Inferior parietal cortex (tissue), 1 donor: ENCODE measurements at regions not wholly inside any gene's neighbourhood (a gene's known extent, or its start where the extent isn't known, plus 50 kb on each side); places are given as distances from the start of the nearest gene placed in this dataset.

ENCODE experiments used
- DNase-seq: peaks from one replicate; pipeline ENCODE4 v3.0.0-alpha.2; 2016; ENCODE audit errors: extremely low spot score

- DNase-seq = no peak
Measured at GRCh38 chr7:118079369-118079768, 104.6 kb upstream of the LSM8 start.

GRCh38 chr7:118080947-118081346, 103.0 kb upstream of the LSM8 start:
- no peak for DNase-seq

DNA sequence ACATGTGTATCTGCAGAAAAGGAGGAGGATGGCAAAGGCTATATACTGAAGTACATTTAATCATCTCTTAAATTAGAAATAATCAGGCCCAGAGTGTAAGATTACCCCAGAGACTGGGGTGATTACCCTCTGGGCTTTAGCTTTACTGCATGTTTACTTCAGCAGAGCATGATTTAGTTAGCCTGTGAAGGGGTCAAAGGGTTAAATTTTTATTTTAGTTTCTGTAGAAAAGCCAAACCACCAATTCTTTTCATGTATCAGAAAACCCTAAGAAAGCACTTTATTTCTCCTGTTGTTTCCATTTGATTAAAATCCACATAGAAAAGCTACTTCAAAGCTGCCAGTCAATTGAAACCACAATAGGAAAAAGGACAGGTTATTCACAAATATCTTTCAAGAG, 101.5 kb upstream of the LSM8 start:
- no peak for DNase-seq

GRCh38 chr7:118085000-118085399, 99.0 kb upstream of the LSM8 start:
- no peak for DNase-seq

GRCh38 chr7:118087126-118087525, 96.8 kb upstream of the LSM8 start:
- no peak for DNase-seq

GRCh38 chr7:118094044-118094443, 89.9 kb upstream of the LSM8 start:
- no peak for DNase-seq

GRCh38 chr7:118104812-118105441, 79.0 kb upstream of the LSM8 start:
- peak; percentile 67 for DNase-seq

- DNase-seq = no peak
Measured at GRCh38 chr7:118109607-118110006, 74.4 kb upstream of the LSM8 start.

GRCh38 chr7:118110178-118110925, 73.6 kb upstream of the LSM8 start:
- no peak for DNase-seq

- DNase-seq = no peak
Measured at GRCh38 chr7:118111347-118111746, 72.6 kb upstream of the LSM8 start.

GRCh38 chr7:118114175-118114574, 69.8 kb upstream of the LSM8 start:
- DNase-seq = no peak

DNA sequence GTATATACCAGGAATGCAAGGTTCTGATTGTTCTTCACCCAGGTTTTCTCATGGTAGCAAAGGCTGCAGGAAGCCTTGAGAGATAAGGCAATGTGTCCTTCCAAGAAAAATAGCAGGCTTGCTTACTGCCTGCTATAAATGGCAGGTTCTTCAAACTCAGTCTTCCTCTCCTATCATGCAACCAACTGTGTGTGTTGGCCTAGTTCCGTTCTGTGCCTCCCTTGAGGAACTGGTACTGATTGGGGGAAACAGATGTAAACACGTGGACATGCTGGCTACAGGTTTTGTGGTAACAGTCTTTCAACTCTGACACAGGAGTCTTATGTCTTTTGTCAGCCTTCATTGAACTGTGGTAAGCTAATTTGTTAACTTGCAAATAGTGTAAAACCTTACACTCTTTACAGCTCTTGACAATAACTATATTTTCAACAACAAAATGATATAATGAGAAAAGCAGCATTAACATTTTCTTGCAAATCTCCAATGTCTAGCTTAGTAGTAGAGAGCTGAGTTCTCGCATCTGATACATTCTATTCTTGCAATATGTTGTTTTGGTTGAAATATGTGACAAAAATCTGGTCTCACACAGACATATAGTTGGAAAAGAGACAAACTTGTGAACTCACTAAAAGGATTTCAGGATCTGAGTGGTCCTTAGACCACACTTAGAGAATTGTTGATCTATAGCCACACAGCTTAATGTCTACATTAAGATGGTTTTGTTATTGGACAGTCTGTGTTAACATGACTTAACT, 54.7 kb upstream of the LSM8 start:
- DNase-seq = no peak

DNA sequence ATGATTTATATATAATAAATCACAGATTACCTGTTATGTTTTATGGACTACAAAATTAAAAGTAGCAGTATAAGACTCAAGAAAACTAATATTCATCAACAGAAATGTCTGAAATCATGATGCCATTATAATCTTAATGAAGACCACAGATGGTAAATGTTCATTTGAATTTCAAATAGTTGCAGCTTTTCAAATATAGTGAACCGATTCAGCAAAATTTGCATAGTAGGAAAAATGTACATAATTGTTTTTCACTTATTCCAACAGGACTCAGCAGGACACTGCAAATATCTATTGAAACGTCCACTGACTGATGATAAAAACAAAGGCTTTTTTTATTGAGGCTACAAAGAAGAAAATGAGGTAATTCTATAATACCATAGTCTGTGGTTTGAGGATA, 51.2 kb upstream of the LSM8 start:
- DNase-seq = no peak
